ENCODE measurements at regions not wholly inside any gene's neighbourhood (a gene's known extent, or its start where the extent isn't known, plus 50 kb on each side); places are given as distances from the start of the nearest gene placed in this dataset.

DNA sequence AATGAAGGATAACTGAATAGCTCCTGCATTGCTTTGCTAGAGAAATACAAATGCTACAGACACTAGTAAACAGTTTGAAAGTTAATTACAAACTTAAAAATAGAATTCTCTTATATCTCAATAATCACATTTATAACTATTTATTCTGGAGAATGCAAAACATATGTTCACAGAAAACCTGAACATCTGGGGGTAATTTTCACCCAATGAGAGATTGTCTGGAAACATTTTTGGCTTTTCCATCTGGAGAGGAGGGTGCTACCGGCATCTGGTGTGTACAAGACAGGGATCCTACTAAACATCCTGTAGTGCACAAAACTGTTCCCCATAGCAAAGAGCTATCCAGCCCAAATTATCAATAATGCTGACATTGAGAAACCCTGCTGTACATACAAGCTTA, 378.4 kb upstream of the CHORDC1 start (continued):
- TF ChIP-seq CREB1 (CRISPR knock-in tag; IDR thresholded peaks at IDR 0.05), result no peak

- Mint-ChIP-seq H3K9me3 (peaks cover 12% of the 10 kb centered on the region; the same call in 1 of the 2 replicates), H3K27me3 (ENCODE audit: low read depth) (no peaks in the 10 kb centered on the region), H3K4me1 (peaks cover 3% of the 10 kb centered on the region), H3K27ac (no peak overlapping the region), H3K36me3 (peaks cover 8% of the 10 kb centered on the region; the same call in 1 of the 2 replicates), H3K4me3 (no peak overlapping the region)
- no peak for DNase-seq (ENCODE audit: low spot score)
- POLR2A ChIA-PET, result no interaction called here
- ATAC-seq, result peak; percentile 61
- CTCF ChIA-PET, result no interaction called here
- no peak for TF ChIP-seq RELA (CRISPR knock-in tag; IDR thresholded peaks at IDR 0.05; ENCODE audit: borderline replicate concordance)
- no peak for TF ChIP-seq USF2 (CRISPR knock-in tag; IDR thresholded peaks at IDR 0.05)
Measured at GRCh38 chr11:90594658-90595057, 371.8 kb upstream of the CHORDC1 start.

- ATAC-seq (no peak), DNase-seq (ENCODE audit: low spot score) (no peak)
- peaks cover 4% of the 10 kb centered on the region for H3K4me1 Mint-ChIP-seq
- ChIA-PET POLR2A (no interaction called here), CTCF (no interaction called here)
- H3K36me3 Mint-ChIP-seq, result peaks cover 8% of the 10 kb centered on the region; the same call in 1 of the 2 replicates
- no peak overlapping the region for H3K27ac Mint-ChIP-seq
- H3K27me3 Mint-ChIP-seq (ENCODE audit: low read depth), result no peaks in the 10 kb centered on the region
- no peak overlapping the region for H3K4me3 Mint-ChIP-seq
- no peak for TF ChIP-seq CREB1 (CRISPR knock-in tag; IDR thresholded peaks at IDR 0.05)
- no peak for TF ChIP-seq ZNF263 (CRISPR knock-in tag; IDR thresholded peaks at IDR 0.05; ENCODE audit: low read depth)
- no peak for TF ChIP-seq ARID4B (CRISPR knock-in tag; IDR thresholded peaks at IDR 0.05; ENCODE audit: borderline replicate concordance)
- TF ChIP-seq KAT7 (CRISPR knock-in tag; IDR thresholded peaks at IDR 0.05; ENCODE audit: borderline replicate concordance), result no peak
- no peak for TF ChIP-seq ZNF232 (CRISPR knock-in tag; IDR thresholded peaks at IDR 0.05)
- TF ChIP-seq NFATC4 (CRISPR knock-in tag; IDR thresholded peaks at IDR 0.05), result no peak
- TF ChIP-seq ZNF423 (CRISPR knock-in tag; IDR thresholded peaks at IDR 0.05), result no peak
- TF ChIP-seq, protein P1, sequence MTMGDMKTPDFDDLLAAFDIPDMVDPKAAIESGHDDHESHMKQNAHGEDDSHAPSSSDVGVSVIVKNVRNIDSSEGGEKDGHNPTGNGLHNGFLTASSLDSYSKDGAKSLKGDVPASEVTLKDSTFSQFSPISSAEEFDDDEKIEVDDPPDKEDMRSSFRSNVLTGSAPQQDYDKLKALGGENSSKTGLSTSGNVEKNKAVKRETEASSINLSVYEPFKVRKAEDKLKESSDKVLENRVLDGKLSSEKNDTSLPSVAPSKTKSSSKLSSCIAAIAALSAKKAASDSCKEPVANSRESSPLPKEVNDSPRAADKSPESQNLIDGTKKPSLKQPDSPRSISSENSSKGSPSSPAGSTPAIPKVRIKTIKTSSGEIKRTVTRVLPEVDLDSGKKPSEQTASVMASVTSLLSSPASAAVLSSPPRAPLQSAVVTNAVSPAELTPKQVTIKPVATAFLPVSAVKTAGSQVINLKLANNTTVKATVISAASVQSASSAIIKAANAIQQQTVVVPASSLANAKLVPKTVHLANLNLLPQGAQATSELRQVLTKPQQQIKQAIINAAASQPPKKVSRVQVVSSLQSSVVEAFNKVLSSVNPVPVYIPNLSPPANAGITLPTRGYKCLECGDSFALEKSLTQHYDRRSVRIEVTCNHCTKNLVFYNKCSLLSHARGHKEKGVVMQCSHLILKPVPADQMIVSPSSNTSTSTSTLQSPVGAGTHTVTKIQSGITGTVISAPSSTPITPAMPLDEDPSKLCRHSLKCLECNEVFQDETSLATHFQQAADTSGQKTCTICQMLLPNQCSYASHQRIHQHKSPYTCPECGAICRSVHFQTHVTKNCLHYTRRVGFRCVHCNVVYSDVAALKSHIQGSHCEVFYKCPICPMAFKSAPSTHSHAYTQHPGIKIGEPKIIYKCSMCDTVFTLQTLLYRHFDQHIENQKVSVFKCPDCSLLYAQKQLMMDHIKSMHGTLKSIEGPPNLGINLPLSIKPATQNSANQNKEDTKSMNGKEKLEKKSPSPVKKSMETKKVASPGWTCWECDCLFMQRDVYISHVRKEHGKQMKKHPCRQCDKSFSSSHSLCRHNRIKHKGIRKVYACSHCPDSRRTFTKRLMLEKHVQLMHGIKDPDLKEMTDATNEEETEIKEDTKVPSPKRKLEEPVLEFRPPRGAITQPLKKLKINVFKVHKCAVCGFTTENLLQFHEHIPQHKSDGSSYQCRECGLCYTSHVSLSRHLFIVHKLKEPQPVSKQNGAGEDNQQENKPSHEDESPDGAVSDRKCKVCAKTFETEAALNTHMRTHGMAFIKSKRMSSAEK (CRISPR knock-in tag; IDR thresholded peaks at IDR 0.05; ENCODE audit: borderline replicate concordance), result no peak
- no peak for TF ChIP-seq AFF4 (CRISPR knock-in tag; IDR thresholded peaks at IDR 0.05; ENCODE audit: borderline replicate concordance)
- no peak for TF ChIP-seq ATF1 (CRISPR knock-in tag; IDR thresholded peaks at IDR 0.05)
- TF ChIP-seq ZNF138 (CRISPR knock-in tag; conservative IDR thresholded peaks at IDR 0.05), result no peak
- no peak for TF ChIP-seq GABPB1 (CRISPR knock-in tag; IDR thresholded peaks at IDR 0.05)
- no peak for TF ChIP-seq ELF4 (CRISPR knock-in tag; IDR thresholded peaks at IDR 0.05; ENCODE audit: low read depth)
- no peak for TF ChIP-seq FOXJ3 (CRISPR knock-in tag; IDR thresholded peaks at IDR 0.05; ENCODE audit: borderline replicate concordance)
- no peak for TF ChIP-seq ZNF396 (CRISPR knock-in tag; IDR thresholded peaks at IDR 0.05; ENCODE audit: borderline replicate concordance)
- TF ChIP-seq FOXK1 (CRISPR knock-in tag; IDR thresholded peaks at IDR 0.05), result no peak
- H3K9me3 Mint-ChIP-seq, result peaks cover 12% of the 10 kb centered on the region; the same call in 1 of the 2 replicates
Measured at GRCh38 chr11:90593099-90593498, 370.2 kb upstream of the CHORDC1 start.
